ENCODE measurements at regions not wholly inside any gene's neighbourhood (a gene's known extent, or its start where the extent isn't known, plus 50 kb on each side); places are given as distances from the start of the nearest gene placed in this dataset.

GRCh38 chr2:65700720-65701119 lies 268.3 kb upstream of the SPRED2 start:
- DNase-seq, result no peak

- no peak for DNase-seq
Observed at GRCh38 chr2:65700004-65700651, 267.7 kb upstream of the SPRED2 start.

GRCh38 chr2:65691816-65692215 lies 259.4 kb upstream of the SPRED2 start:
- no peak for DNase-seq

- DNase-seq, result peak in 1 of 58 donors; percentile 35
Observed at GRCh38 chr2:65688141-65688886, 255.9 kb upstream of the SPRED2 start.

GRCh38 chr2:65687614-65688013 lies 255.2 kb upstream of the SPRED2 start:
- DNase-seq, result no peak

- no peak for DNase-seq
Observed at GRCh38 chr2:65686928-65687521, 254.6 kb upstream of the SPRED2 start.

GRCh38 chr2:65681503-65681902 lies 249.1 kb upstream of the SPRED2 start:
- no peak for DNase-seq

- DNase-seq, result no peak
Observed at GRCh38 chr2:65678779-65679391, 246.5 kb upstream of the SPRED2 start.

- no peak for DNase-seq
Observed at GRCh38 chr2:65675350-65675749, 243.0 kb upstream of the SPRED2 start.

GRCh38 chr2:65671670-65672242 lies 239.4 kb upstream of the SPRED2 start:
- no peak for DNase-seq

GRCh38 chr2:65669574-65669973 lies 237.2 kb upstream of the SPRED2 start:
- DNase-seq, result no peak

- no peak for DNase-seq
Observed at GRCh38 chr2:65668744-65669143, 236.3 kb upstream of the SPRED2 start.

- peak in 5 of 58 donors; percentile 1 to 6 (median 3) for DNase-seq
Observed at GRCh38 chr2:65666156-65666725, 233.8 kb upstream of the SPRED2 start.

GRCh38 chr2:65664931-65665330 lies 232.5 kb upstream of the SPRED2 start:
- no peak for DNase-seq

- DNase-seq, result no peak
Observed at GRCh38 chr2:65663831-65664407, 231.5 kb upstream of the SPRED2 start.

GRCh38 chr2:65662654-65663432 lies 230.4 kb upstream of the SPRED2 start:
- DNase-seq, result no peak

GRCh38 chr2:65661980-65662653 lies 229.7 kb upstream of the SPRED2 start:
- no peak for DNase-seq

GRCh38 chr2:65660340-65660739 lies 227.9 kb upstream of the SPRED2 start:
- DNase-seq, result no peak

- no peak for DNase-seq
Observed at GRCh38 chr2:65658881-65659280, 226.5 kb upstream of the SPRED2 start.

- DNase-seq, result no peak
Observed at GRCh38 chr2:65658266-65658665, 225.9 kb upstream of the SPRED2 start.

All from anterior cingulate cortex (tissue), 58 donors.